HG03045 (cell line): ENCODE measurements at regions not wholly inside any gene's neighbourhood (a gene's known extent, or its start where the extent isn't known, plus 50 kb on each side); places are given as distances from the start of the nearest gene placed in this dataset.

Source experiments
- ATAC-seq: cut with Tn5 transposase; IDR thresholded peaks from one replicate; pipeline ENCODE4 v1.9.1; 2021; ENCODE audit warnings: mild to moderate bottlenecking, moderate library complexity; ENCODE audit not compliant: unreplicated experiment

DNA sequence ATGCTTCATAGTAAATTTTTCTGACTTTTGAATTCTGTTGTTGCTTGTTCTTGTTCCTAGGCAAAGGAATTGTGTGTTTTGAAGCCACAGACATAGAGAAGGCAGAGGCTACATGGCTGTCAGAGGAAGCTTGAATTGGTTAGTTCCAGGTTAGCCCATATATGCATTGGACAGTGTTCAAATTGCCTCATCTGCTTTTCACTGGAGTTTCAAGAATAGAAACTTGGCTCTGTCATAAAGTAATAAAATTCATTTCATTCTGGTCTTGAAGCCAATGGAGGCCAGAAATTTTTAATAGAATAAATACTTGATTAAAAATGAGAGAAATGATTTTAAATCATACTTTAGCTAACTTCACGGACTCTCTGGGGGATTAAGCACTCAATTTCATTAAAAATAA, 178.0 kb downstream of the YIPF5 start:
- ATAC-seq = no peak

GRCh38 chr5:144002876-144003275, 167.6 kb downstream of the YIPF5 start:
- ATAC-seq = no peak

DNA sequence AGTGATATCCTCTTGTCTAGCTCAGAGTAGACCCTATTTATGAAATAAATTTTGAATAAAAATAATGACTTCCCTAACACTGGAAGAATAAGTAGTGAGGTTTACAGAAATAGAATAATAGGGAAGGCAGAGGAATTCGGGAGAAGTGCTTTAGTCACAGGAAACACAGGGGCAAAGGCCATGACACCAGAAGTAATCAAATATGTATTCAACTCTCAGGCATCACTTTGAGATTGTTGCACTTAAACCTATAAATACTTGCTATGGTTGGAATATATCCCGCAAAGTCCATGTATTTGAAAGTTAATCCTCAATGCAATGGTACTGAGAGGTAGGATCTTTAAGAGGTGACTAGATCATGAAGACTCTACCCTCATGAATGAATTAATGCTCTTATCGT, 166.8 kb downstream of the YIPF5 start:
- no peak for ATAC-seq

GRCh38 chr5:144004146-144004545, 166.3 kb downstream of the YIPF5 start:
- ATAC-seq = no peak

DNA sequence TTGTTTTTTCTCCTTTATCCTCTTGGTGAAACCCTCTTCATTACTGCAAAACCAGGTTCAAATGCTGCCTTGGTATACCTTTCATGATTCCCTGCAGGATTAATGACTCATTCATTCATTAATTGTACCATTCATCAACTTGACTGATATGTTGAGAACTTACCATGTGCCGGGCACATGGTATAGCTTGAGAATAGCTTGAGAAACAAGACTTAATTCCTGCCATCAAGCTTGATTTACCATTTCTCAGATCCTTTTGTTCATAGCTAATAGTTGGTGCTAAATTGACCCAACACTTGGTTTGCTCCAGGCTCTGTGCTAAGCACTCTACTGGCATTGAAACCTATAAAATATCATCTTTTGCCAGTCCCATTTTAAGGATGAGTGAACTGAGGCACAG, 165.7 kb downstream of the YIPF5 start:
- ATAC-seq = no peak

DNA sequence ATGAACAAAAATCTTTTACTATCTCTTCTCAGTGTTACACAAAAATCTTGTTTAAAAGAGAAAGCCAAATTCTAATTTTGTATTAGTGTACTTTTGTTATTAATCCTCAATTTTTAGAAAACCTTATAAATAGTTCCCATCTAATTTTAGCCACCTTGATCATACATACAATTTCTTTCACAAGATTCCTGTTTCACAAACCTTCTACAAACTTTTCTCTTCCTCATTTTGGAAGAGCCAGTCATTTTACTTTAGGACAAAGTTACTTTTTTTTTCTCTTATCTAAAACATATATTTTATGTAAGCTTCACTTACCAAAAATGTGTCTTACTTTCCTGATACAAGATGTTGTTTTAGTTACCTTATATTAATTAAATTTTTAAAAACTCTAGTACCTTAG, 161.3 kb downstream of the YIPF5 start:
- no peak for ATAC-seq

DNA sequence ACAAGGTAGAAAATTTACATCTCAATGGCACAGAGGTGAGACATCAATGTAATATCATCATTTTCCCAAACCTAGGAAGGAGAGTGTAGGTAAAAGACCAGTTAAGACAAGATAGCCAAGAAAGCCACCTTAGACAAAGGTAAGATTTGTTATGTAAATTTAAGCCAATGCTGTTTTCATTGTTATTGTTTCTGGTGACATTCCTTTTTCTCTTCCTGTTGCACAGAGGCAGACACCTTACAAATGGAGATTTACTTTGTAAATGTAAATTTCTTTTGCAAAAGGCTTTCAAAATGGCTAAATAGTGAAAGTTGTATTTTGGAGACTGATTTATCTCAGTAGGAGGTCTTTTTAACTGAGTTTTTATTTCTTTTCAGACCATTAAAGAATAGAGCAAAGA, 159.1 kb downstream of the YIPF5 start:
- no peak for ATAC-seq

- ATAC-seq = no peak
Measured at GRCh38 chr5:144013816-144014215, 156.6 kb downstream of the YIPF5 start.

DNA sequence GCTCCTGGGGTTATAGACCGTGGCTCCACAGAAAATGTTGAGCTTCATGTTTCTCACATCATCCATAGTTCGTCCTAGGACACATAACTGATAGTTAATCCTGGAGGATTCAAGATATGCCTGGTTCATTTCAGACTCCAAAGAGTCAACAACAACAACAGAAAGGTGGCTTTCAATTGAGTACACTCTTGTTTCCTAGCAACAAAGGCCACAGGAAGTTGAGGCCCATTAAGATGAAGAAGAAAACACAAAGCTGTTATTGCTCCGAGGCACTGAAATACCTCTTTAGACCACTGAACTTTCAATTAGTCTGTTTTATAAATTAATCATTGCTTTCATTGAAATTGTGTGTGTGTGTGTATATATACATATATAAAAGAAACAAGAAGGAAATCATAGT, 154.5 kb downstream of the YIPF5 start:
- ATAC-seq = no peak

GRCh38 chr5:144017119-144017518, 153.3 kb downstream of the YIPF5 start:
- no peak for ATAC-seq

- no peak for ATAC-seq
Measured at GRCh38 chr5:144017631-144018030, 152.8 kb downstream of the YIPF5 start.

- no peak for ATAC-seq
Measured at GRCh38 chr5:144024090-144024489, 146.4 kb downstream of the YIPF5 start.

DNA sequence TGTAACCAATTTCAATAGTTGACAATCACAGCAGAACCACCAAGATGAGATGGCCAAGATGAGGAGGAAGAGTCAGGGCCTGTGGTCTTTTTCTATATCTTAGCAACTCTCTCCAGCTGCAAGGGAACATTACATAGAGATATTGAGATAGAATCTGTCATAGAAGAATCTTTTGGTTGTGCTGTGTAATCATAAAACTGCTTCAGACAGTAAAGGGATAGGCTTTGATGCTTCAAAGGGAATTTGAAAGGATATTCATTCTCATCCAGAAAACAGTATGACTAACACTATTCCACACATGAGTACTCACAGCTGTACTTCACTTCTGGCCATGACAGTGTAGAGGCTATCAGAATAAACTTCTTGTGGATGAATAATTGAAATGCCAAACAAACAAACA, 145.9 kb downstream of the YIPF5 start:
- ATAC-seq = no peak

DNA sequence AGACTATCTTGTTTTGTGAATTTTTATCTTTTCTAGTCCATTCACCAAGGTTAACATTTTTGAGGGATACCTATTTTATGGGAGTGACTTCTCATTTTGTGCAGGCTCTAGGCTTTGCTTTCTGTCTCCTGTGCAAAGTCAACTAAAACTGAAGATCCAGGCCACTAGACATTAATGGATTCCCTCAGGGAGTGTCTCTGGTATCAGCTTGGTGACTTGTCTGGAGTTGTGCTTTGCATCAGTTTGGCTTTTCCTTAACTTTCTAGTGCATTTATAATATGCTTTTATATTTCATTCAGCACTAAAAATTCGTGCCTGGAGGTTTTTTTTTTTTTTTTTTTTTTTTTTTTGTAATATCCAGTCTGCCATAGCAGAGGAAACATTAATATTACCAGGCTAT, 144.2 kb downstream of the YIPF5 start:
- ATAC-seq = no peak

DNA sequence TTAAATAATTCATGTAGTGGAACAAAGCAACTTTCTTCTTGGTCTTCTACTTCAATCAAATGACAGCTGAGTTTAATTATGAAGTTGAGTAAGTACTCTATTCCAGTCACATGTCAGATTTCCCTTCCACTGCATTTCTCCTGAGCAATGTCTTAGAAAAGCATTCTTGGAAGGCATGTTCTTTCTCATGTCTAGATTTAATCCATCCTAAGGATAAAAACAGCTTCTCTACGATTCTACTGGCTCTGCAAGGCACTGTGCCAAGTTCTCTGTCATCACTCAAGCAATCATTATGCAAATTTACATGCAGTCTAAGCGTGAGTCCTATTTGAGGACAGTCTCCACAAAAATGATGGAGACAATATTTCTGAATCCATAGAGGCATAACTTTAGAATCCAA, 142.4 kb downstream of the YIPF5 start:
- no peak for ATAC-seq

GRCh38 chr5:144028636-144029035, 141.8 kb downstream of the YIPF5 start:
- ATAC-seq = no peak

- no peak for ATAC-seq
Measured at GRCh38 chr5:144030904-144031303, 139.6 kb downstream of the YIPF5 start.

GRCh38 chr5:144032375-144032774, 138.1 kb downstream of the YIPF5 start:
- ATAC-seq = no peak

DNA sequence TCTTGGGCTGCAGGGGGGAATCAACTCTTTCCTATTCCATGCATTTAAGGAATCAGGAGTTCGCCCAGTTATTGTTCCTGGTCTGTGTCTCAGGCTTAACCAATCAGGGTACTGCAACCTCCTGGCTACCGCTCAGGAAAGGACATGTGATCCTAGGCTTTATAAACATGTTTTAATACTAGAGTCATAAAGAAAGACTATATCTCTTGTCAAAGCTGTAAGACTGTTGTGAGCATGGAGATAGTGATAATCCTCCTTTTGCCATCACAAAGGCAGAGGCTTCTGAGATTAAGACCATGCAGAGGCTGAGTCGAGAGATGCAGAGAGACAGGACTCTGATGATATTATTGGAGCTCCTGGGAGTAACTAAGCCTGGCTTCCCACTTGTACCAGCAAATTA, 137.0 kb downstream of the YIPF5 start:
- no peak for ATAC-seq

DNA sequence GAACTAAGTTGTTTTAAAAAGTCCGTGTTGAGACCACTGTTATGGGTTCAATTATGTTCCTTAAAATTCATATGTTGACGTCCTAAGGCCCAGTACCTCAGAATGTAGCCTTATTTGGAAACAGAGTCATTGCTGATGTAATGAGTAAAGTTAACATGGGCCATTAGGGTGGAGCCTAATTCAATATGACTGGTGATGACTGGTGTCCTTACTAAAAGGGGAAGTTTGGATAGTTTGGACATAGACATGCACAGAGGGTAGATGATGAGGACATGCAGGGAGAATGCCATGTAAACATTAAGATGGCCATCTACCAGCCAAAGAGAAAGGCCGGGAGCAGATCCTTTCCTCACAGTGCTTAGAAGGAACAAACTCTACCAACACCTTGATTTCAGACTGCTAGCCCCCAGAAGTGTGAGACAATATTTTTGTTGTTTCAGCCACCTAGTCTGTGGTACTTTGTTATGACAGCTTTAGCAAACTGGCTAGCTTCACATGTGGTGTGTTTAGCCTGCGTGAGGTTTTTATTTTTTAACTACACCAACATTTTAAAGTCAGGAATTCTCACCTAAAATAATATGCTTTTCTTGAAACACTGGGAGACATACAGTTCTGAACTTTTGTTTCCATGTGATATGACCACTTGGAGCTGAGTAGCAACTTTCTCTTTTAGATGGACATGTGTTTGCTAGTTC, 135.3 kb downstream of the YIPF5 start:
- no peak for ATAC-seq

DNA sequence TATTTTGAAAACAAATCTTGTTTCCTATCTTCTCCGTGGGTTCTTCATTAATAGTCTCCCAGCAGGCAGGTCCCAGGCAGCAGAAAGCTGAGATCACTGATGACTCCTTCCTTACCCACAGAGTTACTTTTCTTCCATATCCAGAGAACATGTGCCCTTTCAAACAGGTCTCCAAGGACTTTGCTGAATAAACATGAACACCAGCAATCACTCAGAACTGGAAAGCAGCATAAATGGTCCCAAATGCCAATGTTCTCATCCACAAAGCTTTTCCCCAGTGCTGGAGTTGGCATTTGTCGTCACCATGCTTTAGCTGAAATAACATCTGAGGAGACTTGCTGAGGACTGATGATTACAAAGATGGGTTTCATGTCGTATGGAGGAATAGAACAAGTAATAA, 134.0 kb downstream of the YIPF5 start:
- no peak for ATAC-seq

DNA sequence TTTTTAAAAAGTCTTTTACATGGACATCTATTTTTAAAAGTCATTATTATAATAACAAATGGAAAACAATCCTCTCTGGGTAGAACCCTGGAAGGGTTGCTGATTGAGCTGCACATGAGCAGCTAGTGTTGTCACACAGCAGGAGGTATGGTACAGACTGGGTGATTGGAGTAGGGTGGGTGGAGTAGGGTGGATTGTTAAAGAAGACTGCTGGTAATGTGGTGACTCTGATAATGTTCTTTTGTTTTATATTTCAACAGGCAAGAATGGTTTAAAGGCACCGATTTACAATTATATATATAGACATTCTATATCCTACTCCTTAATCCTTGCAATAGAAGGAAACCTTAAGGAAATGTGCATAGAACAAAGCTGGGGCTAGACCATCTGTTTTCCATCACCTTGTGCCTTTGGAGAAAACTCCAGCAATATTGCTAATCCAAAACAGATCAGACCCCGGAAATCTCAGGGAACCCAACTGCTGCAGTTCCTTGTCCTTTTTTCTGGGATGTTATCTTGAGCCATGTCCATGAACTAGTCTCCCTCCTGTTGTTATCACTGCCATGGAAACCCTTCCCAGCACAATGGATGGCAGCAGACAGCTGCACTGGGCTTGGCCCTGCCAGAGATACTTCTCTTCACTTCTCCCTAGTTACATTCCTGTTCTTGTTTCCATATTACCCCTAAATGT, 129.7 kb downstream of the YIPF5 start:
- no peak for ATAC-seq

DNA sequence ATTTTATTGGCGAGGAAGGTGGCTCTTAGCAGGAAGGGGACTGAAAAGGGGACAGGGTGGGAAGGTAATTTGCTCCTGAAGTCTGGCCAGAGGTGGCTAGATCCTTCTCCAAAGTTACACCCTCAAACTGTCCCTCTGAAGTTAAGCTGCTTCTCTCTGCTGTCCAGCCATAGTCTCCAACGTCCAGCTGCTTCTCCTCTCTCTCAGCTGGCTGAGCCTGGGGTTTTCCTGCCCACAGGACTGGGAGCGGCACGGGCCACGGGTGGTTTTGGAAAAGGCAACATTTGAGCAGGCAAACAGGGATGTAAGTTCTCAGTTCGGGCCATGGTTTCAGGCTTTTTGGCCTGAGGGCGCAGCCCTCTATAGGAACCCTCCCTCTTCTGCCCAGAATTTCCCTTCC, 128.3 kb downstream of the YIPF5 start:
- ATAC-seq = no peak
